HG02610 (cell line): ENCODE measurements at regions not wholly inside any gene's neighbourhood (a gene's known extent, or its start where the extent isn't known, plus 50 kb on each side); places are given as distances from the start of the nearest gene placed in this dataset.
"Not testable (repeated sequence)": the region's sequence is repeated elsewhere in the genome, so short reads cannot be mapped to it uniquely, and the experiment has no call there.

Source experiments
- ATAC-seq: cut with Tn5 transposase; IDR thresholded peaks from one replicate; pipeline ENCODE4 v1.9.1; 2021; ENCODE audit warnings: mild to moderate bottlenecking, moderate library complexity; ENCODE audit not compliant: unreplicated experiment

GRCh38 chr5:51651889-51652288 is 268.6 kb downstream of the ISL1 start:
- ATAC-seq: no peak

- no peak for ATAC-seq
Measured at GRCh38 chr5:51652980-51653379, 269.7 kb downstream of the ISL1 start.

- ATAC-seq: no peak
Measured at GRCh38 chr5:51657340-51658240, 274.3 kb downstream of the ISL1 start.

- ATAC-seq: no peak
Measured at GRCh38 chr5:51661646-51662265, 278.5 kb downstream of the ISL1 start.

- no peak for ATAC-seq
Measured at GRCh38 chr5:51664491-51665250, 281.4 kb downstream of the ISL1 start.

- no peak for ATAC-seq
Measured at GRCh38 chr5:51665251-51665593, 282.0 kb downstream of the ISL1 start.

- no peak for ATAC-seq
Measured at GRCh38 chr5:51669095-51669494, 285.8 kb downstream of the ISL1 start.

GRCh38 chr5:51678330-51678729 is 295.1 kb downstream of the ISL1 start:
- ATAC-seq: no peak

GRCh38 chr5:51679286-51679685 is 296.0 kb downstream of the ISL1 start:
- ATAC-seq: no peak

GRCh38 chr5:51684794-51685355 is 301.6 kb downstream of the ISL1 start:
- ATAC-seq: no peak

GRCh38 chr5:51685419-51685818 is 302.2 kb downstream of the ISL1 start:
- ATAC-seq: no peak

GRCh38 chr5:51686622-51687021 is 303.4 kb downstream of the ISL1 start:
- ATAC-seq: no peak

- no peak for ATAC-seq
Measured at GRCh38 chr5:51691538-51692079, 308.4 kb downstream of the ISL1 start.

- no peak for ATAC-seq
Measured at GRCh38 chr5:51694826-51695225, 311.6 kb downstream of the ISL1 start.

GRCh38 chr5:51696122-51696521 is 312.9 kb downstream of the ISL1 start:
- no peak for ATAC-seq

GRCh38 chr5:51702046-51702445 is 318.8 kb downstream of the ISL1 start:
- ATAC-seq: not testable (repeated sequence)

- no peak for ATAC-seq
Measured at GRCh38 chr5:51712201-51712600, 329.0 kb downstream of the ISL1 start.

- ATAC-seq: not testable (repeated sequence)
Measured at GRCh38 chr5:51715445-51715844, 332.2 kb downstream of the ISL1 start.

- ATAC-seq: no peak
Measured at GRCh38 chr5:51731421-51732029, 348.3 kb downstream of the ISL1 start.

GRCh38 chr5:51732304-51732703 is 349.1 kb downstream of the ISL1 start:
- no peak for ATAC-seq

- ATAC-seq: no peak
Measured at GRCh38 chr5:51734677-51735076, 351.4 kb downstream of the ISL1 start.
